Right ventricle myocardium inferior (tissue), 1 donor: ENCODE measurements at regions not wholly inside any gene's neighbourhood (a gene's known extent, or its start where the extent isn't known, plus 50 kb on each side); places are given as distances from the start of the nearest gene placed in this dataset.

ENCODE experiments used
- ATAC-seq: fragments of 200-7000 bp; cut with Tn5 transposase; one replicate; pipeline ENCODE4 v1.9.1; 2020; ENCODE audit warnings: mild to moderate bottlenecking, moderate library complexity
- DNase-seq: peaks from one replicate; pipeline ENCODE4 v3.0.0; 2021; ENCODE audit errors: missing footprints
- intact Hi-C: fragments of 100-400 bp; cut with DNase I; formaldehyde crosslinking; loops from one replicate; pipeline ENCODE4 v1.11.0; 2022
- donor health status: DM: no; HTN: yes; CAD: no; lungs with severe emphysema.

DNA sequence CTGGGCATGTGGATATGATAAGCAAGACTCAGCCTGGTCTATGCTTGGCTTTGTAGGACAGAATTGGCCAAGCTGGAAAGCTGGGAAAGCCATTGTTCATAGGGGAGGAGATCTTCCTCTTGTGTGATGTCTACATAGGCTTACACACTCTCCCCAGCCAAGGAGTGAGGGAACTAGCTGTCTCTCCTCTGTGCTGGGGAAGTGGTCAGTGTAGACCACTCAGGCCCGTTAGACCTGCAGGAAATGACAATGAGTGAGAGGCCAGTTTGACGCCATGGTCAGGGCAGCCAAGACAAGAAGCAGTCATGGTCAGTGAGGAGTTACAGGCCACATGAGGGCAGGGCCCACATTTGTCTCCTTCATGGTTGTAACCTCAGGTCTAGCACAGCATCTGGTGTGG lies 159.1 kb upstream of the KL start:
- ATAC-seq (no peak), DNase-seq (no peak)
- intact Hi-C loops = no loop called here

GRCh38 chr13:32857689-32858088 lies 158.5 kb upstream of the KL start:
- no peak for DNase-seq
- intact Hi-C loops = no loop called here
- ATAC-seq = no peak

DNA sequence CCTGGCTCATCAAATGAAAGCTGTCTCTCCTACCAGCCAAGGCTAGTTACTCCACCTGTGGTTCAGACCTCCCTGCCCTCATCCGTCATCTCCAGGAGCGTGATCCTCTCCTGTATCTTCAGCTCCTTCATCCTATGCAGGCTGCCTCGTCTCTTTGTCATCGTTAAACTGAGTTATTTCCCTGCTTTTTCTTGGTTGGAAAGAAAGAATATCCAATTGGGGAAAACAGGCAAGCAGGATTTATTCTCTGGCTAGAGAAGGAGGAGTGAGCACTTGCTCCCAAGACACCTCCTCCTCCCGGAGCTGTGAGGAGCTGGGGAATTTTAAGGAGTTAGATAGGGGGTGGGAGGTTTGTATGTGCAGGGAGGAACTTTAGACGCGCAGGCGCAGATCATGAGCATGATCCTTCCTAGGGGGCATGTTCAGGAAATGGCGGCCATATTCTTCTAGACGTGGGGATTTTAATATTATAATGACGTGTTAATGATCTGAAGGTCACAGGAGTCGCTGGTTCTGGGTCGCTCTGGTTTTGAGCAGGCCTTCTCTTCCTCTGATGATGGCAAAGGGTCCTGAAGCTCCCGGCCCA lies 156.4 kb upstream of the KL start:
- ATAC-seq (no peak), DNase-seq (no peak)
- intact Hi-C loops = no loop called here

DNA sequence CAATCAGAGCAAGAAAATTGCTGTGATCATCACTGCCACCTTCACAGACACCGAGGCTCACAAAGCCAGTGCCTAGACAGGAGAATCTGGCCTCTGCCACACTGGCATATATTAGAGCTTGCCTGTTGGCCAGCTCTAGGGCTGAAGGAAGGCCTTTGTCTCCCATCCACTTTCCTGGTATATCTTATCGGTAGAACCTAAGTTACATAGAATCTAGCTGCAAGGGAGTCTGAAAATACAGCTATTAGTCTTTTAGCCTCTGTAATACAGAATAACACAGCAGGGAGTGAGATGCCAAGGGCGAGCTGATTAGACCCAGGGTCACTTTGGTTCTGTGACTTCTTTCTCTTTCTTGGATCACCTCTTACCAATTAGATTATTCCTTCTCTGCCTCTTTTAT lies 154.9 kb upstream of the KL start:
- intact Hi-C loops = no loop called here
- ATAC-seq = no peak

GRCh38 chr13:32863596-32863995 lies 152.6 kb upstream of the KL start:
- intact Hi-C loops = no loop called here
- DNase-seq (no peak), ATAC-seq (no peak)

More for the DNA sequence above, 154.9 kb upstream of the KL start:
- DNase-seq = no peak

- intact Hi-C loops = no loop called here
- DNase-seq = no peak
- no peak for ATAC-seq
These were observed 149.3 kb upstream of the KL start for GRCh38 chr13:32866921-32867320.

DNA sequence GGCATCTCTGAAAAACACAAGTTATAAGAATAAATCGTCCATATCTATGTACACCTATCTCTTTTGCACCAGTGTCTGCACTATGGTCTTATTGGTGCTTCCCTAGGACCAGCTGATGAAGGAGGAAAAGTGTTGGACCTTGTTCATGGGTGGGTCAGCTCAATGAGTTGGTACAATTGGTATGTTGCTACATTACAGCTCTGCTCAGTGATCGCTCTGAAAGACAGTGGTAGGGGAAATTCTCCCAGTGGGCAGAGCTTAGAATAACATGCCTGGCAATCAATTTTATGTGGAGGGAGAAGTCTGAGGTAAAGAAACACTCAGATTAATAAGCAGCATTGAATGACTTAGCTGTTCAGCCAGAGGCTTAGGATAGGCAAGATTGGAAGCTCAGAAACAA lies 138.7 kb upstream of the KL start:
- intact Hi-C loops = no loop called here
- ATAC-seq (no peak), DNase-seq (no peak)

GRCh38 chr13:32878163-32878562 lies 138.1 kb upstream of the KL start:
- DNase-seq (no peak), ATAC-seq (no peak)
- intact Hi-C loops = no loop called here

DNA sequence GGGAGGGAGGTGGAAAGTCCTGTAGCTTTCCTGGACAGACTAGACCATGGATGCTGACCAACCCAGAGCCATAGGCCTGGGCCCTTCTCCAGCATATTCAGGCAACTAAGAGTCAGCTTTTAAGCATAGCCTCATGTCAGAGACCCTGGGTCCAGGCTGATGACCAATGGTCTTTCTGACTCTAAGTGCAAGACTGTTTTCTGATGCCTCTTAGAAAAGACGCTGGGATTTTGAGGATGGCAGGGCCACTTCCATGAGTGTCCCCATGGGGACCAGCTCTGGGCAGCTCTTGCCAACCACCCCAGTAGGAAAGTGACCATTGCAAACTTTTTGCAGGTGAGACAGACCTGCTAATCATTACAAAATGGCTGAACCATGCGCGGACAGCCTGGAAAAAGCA lies 135.6 kb upstream of the KL start:
- no peak for DNase-seq
- intact Hi-C loops = no loop called here
- ATAC-seq = no peak

GRCh38 chr13:32881074-32881776 lies 135.0 kb upstream of the KL start:
- no peak for ATAC-seq
- intact Hi-C loops = no loop called here
- DNase-seq = no peak

DNA sequence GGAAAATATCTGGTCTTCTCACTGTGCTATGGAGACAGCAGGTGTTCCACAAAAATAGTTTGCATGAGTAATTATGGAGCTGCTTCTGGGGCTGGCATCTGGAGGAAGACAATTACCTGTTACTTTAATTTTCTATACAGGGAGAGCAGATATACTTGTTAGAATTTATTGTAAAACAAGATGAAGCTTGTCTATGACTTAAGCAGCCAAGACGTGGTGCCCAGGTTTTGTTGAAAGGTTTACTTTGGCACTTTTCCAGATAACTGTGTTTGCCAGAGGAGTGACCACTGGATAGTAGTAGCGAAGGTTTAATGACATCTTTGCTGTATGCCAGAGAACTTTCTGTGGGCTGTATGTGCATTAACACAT lies 134.5 kb upstream of the KL start:
- DNase-seq = no peak
- ATAC-seq = no peak
- intact Hi-C loops = no loop called here

- no peak for ATAC-seq
- DNase-seq = no peak
- intact Hi-C loops = no loop called here
These were observed 133.5 kb upstream of the KL start for GRCh38 chr13:32882691-32883090.

- DNase-seq = no peak
- ATAC-seq = no peak
- intact Hi-C loops = no loop called here
These were observed 132.7 kb upstream of the KL start for GRCh38 chr13:32883474-32883873.

- ATAC-seq (no peak), DNase-seq (no peak)
These were observed 128.6 kb upstream of the KL start for GRCh38 chr13:32887617-32888016.

DNA sequence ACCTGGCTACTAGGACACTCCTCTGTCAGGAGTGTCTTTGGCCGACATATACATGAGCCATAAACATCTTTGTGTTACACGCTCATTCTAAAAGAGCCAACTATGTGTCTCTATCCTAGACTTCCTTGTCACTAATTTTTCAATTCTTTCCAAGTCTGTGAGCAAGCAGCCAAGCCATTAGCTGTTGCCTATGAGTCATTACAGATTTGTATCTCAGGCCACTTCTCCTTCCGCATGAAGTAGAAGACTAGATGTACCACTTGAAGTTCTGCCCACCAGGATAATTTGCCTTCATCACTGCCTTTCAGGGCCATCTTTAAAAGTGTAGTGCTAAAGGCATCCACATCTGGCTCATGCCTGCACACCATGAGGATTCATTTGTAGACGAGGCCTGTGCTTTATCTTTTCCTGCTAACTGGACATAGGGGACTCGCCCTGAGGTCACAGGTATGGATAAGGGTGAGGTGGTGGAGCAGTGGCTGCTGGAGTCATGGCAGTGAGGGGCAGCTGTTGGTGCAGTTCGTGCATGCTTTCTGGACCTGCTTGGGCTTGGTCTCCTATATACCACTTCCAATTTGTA lies 126.1 kb upstream of the KL start:
- intact Hi-C loops = no loop called here
- ATAC-seq = no peak
- no peak for DNase-seq

More at GRCh38 chr13:32887617-32888016, 128.6 kb upstream of the KL start:
- intact Hi-C loops = no loop called here

DNA sequence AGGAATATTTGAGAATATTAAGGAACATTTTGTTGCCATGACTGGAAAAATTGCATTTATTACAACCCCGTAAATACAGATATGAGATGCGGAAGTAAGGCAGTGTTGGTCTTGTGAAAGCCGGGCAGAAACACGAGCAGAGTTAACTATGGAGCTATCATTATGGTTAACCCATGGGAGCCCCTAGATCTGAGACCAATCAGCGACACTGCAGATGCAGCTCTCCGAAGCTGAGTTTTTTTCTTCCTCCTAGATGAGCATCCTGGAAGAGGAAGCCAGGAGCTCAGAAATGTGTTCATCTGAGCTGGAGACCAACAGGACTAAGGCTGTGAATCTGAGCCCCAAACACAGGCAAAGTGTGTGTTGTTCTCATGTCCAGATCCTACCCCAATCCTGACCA lies 123.0 kb upstream of the KL start:
- intact Hi-C loops = no loop called here
- ATAC-seq (no peak), DNase-seq (no peak)

GRCh38 chr13:32894589-32895001 lies 121.6 kb upstream of the KL start:
- ATAC-seq = no peak

GRCh38 chr13:32895296-32895695 lies 120.9 kb upstream of the KL start:
- intact Hi-C loops = no loop called here
- DNase-seq = no peak
- no peak for ATAC-seq

More at GRCh38 chr13:32894589-32895001, 121.6 kb upstream of the KL start:
- intact Hi-C loops = no loop called here
- DNase-seq = no peak

- ATAC-seq = no peak
- intact Hi-C loops = no loop called here
- DNase-seq = no peak
These were observed 118.9 kb upstream of the KL start for GRCh38 chr13:32897296-32897695.

DNA sequence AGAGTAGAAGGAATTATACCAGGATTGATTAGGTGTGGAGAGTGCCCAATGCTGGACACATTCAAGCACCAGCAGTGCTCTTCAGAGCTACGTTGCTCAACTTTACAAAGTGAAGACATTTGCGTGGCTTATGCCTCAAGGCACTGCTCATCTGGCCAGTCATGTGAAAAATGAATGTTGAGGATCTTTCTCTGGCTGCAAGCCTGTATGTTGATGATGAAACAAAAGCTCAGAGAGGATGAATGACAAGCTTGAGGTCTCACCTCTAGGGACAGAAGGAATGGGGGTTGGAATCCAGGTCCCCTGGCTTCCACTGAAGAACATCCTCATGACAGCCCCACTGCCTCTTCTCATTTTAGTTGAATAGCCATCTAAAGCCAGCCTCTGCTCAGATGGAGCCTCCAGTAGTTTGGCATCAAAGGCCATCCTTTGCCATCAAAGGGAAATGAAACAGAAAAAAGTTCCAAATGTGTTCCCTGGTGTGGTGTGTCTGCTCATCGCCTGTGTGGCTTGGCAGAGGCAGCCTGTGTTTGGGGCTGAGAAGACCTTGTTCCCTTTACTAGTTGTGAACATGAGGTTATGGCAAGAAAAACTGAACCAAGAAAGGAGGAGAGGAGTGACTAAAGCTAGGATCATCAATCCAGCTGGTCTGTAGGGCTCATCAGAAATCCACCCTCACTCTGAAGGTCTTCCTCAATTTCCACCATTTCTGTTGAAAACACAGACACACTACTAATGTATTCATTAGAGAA lies 114.0 kb upstream of the KL start:
- no peak for DNase-seq
- peak; percentile 58 for ATAC-seq
- intact Hi-C loops = loop anchor here (5.0 kb wide), 1 partner anchor 315 kb away; the partner anchor contains the start of gene PDS5B
